Lower leg skin (tissue), 3 donors: ENCODE measurements at regions not wholly inside any gene's neighbourhood (a gene's known extent, or its start where the extent isn't known, plus 50 kb on each side); places are given as distances from the start of the nearest gene placed in this dataset.

Experiments
- POLR2A ChIP-seq, 2 donors: fragments of 450-650 bp; IDR thresholded peaks; one replicate each; pipeline ENCODE4 v1.6.1; 2016 to 2017; ENCODE audit warnings: antibody characterized with exemption in 2 of 2, mild to moderate bottlenecking in 1 of 2, moderate library complexity in 1 of 2
- TF ChIP-seq, protein P1 (sequence below), 3 donors: fragments of 450-650 bp; IDR thresholded peaks; one replicate each; pipeline ENCODE4 v1.5.1; 2016; ENCODE audit warnings: antibody characterized with exemption in 3 of 3, mild to moderate bottlenecking in 3 of 3, moderate library complexity in 2 of 3

DNA sequence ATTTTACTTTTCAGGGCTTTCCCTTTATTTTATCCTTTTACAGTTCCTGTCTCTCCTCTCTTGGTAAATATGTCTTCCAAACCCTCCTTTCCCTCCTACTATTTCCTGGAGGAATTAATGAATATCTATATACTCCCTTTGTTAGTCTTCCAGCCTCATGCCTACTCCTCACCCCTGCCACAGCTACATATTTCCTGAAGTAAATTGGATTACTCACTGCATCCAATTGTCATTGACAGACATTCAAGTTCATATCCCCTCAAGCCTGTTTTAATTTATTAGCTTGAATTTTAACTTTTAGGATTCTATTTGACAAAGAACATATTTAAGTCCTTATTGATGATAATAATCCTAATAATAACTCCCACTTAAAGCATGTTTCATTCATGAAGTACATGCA, 314.5 kb downstream of the TMEM161B start:
- TF ChIP-seq, protein P1, sequence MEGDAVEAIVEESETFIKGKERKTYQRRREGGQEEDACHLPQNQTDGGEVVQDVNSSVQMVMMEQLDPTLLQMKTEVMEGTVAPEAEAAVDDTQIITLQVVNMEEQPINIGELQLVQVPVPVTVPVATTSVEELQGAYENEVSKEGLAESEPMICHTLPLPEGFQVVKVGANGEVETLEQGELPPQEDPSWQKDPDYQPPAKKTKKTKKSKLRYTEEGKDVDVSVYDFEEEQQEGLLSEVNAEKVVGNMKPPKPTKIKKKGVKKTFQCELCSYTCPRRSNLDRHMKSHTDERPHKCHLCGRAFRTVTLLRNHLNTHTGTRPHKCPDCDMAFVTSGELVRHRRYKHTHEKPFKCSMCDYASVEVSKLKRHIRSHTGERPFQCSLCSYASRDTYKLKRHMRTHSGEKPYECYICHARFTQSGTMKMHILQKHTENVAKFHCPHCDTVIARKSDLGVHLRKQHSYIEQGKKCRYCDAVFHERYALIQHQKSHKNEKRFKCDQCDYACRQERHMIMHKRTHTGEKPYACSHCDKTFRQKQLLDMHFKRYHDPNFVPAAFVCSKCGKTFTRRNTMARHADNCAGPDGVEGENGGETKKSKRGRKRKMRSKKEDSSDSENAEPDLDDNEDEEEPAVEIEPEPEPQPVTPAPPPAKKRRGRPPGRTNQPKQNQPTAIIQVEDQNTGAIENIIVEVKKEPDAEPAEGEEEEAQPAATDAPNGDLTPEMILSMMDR (IDR thresholded peaks at IDR 0.05), result no peak
- no peak for TF ChIP-seq POLR2A (IDR thresholded peaks at IDR 0.05)
